PC-3 (cell line): ENCODE measurements at regions not wholly inside any gene's neighbourhood (a gene's known extent, or its start where the extent isn't known, plus 50 kb on each side); places are given as distances from the start of the nearest gene placed in this dataset.
"Not testable (repeated sequence)": the region's sequence is repeated elsewhere in the genome, so short reads cannot be mapped to it uniquely, and the experiment has no call there.

Source experiments
- ATAC-seq: fragments of 200-7000 bp; cut with Tn5 transposase; 2 replicates; pipeline ENCODE4 v1.9.1; 2020; ENCODE audit warnings: mild to moderate bottlenecking, moderate library complexity
- BruUV-seq: library from RNA; stranded (reverse); fragments of 400-500 nt; replicated peaks from 2 replicates; lab custom pipeline; 2021; lab: Mats Ljungman, UMichigan
- CTCF ChIA-PET: fragments of 300-600 bp; sonication (Branson Sonifier 250); formaldehyde crosslinking; loops from one replicate; lab custom pipeline; 2022; ENCODE audit warnings: antibody characterized with exemption; lab: Charles Lee
- POLR2A ChIA-PET: fragments of 300-600 bp; sonication (Branson Sonifier 250); formaldehyde crosslinking; loops from one replicate; lab custom pipeline; 2022; ENCODE audit warnings: antibody characterized with exemption; ENCODE audit not compliant: unreplicated experiment; lab: Charles Lee
- DNase-seq: peaks from one replicate; pipeline ENCODE4 v3.0.0-alpha.2; 2015
- H2AFZ ChIP-seq: fragments of 300-600 bp; sonication (generic); 2 replicates; pipeline ENCODE4 v1.6.0; 2016; ENCODE audit warnings: antibody characterized with exemption, low read length
- H3F3A ChIP-seq: fragments of 300-600 bp; sonication (generic); one replicate; pipeline ENCODE4 v1.6.0; 2017; ENCODE audit warnings: antibody characterized with exemption, low read length, control low read depth, mild to moderate bottlenecking; ENCODE audit not compliant: unreplicated experiment
- H3K27ac ChIP-seq: fragments of 300-600 bp; sonication (generic); 2 replicates; pipeline ENCODE4 v1.5.1; 2016; ENCODE audit warnings: mild to moderate bottlenecking, low read length
- H3K27me3 ChIP-seq: fragments of 300-600 bp; sonication (generic); 2 replicates; pipeline ENCODE4 v1.6.1; 2016; ENCODE audit warnings: low read length, mixed read lengths
- H3K36me3 ChIP-seq: fragments of 300-600 bp; sonication (generic); 2 replicates; pipeline ENCODE4 v1.6.1; 2016; ENCODE audit warnings: low read depth, mixed run types, low read length, mixed read lengths
- H3K4me1 ChIP-seq: fragments of 300-600 bp; sonication (generic); 2 replicates; pipeline ENCODE4 v1.5.1; 2016; ENCODE audit warnings: low read length; ENCODE audit not compliant: insufficient read depth
- H3K4me2 ChIP-seq: fragments of 300-600 bp; sonication (generic); 2 replicates; pipeline ENCODE4 v1.6.0; 2016; ENCODE audit warnings: low read length
- H3K4me3 ChIP-seq: fragments of 300-600 bp; sonication (generic); 2 replicates; pipeline ENCODE4 v1.5.1; 2016; ENCODE audit warnings: mild to moderate bottlenecking, low read length, mixed read lengths
- H3K79me2 ChIP-seq: fragments of 300-600 bp; sonication (generic); 2 replicates; pipeline ENCODE4 v1.6.1; 2017; ENCODE audit warnings: low read length, mixed read lengths
- H3K9ac ChIP-seq: fragments of 300-600 bp; sonication (generic); 2 replicates; pipeline ENCODE4 v1.6.0; 2016; ENCODE audit warnings: mild to moderate bottlenecking, low read length
- H3K9me2 ChIP-seq: fragments of 300-600 bp; sonication (generic); replicated peaks from 2 replicates; pipeline ENCODE4 v1.6.1; 2016; ENCODE audit warnings: mixed run types, low read length, mixed read lengths
- H3K9me3 ChIP-seq: fragments of 300-600 bp; sonication (generic); 2 replicates; pipeline ENCODE4 v1.6.1; 2016; ENCODE audit warnings: low read length, mixed read lengths
- H4K20me1 ChIP-seq: fragments of 300-600 bp; sonication (generic); 2 replicates; pipeline ENCODE4 v1.6.1; 2016; ENCODE audit warnings: low read length, mixed read lengths
- EZH2 ChIP-seq: fragments of 300-600 bp; sonication (generic); IDR thresholded peaks from one replicate; pipeline ENCODE4 v1.6.1; 2017; ENCODE audit warnings: antibody characterized with exemption, mild to moderate bottlenecking, low read length; ENCODE audit not compliant: unreplicated experiment
- EZH2phosphoT487 ChIP-seq: fragments of 300-600 bp; sonication (generic); IDR thresholded peaks from 2 replicates; pipeline ENCODE4 v1.6.1; 2018; ENCODE audit warnings: mild to moderate bottlenecking, antibody characterized with exemption, low read length, borderline replicate concordance
- intact Hi-C: fragments of 100-400 bp; cut with micrococcal nuclease; formaldehyde crosslinking; loops from 2 replicates; pipeline ENCODE4 v1.9.0; 2023
- TF ChIP-seq, protein P1 (sequence below): fragments of 300-600 bp; sonication (generic); conservative IDR thresholded peaks from 2 replicates; pipeline ENCODE4 v1.5.1; 2017; ENCODE audit warnings: antibody characterized with exemption, low read depth, mild to moderate bottlenecking, low read length

DNA sequence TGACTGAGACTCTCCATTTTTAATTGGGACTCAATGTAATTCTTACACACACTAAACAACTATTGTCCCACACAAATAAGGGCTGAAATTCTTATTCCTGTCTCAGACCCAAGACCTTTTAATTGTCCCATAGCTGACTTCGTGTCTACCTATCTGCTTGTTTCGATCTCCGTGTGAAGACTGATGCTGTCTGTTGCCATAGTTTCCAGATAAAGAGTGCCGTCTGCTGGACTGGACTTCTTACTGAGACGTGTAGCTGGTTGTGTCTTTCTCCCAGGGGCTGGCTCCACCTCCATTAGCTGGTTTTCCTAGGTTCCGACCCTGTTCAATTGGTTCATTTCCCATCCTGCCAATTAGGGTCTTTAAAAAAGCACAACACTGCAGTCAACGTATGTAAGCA, 235.3 kb upstream of the PLXNA2 start:
- Histone ChIP-seq H3K4me1 (peaks cover 7% of the 10 kb centered on the region), H3F3A (no peaks in the 10 kb centered on the region), H2AFZ (no peak overlapping the region), H3K36me3 (no peaks in the 10 kb centered on the region), H3K4me3 (no peak overlapping the region), H3K9me2 (no peaks in the 10 kb centered on the region), H3K79me2 (no peaks in the 10 kb centered on the region), H3K27ac (no peak overlapping the region), H3K4me2 (no peak overlapping the region), H3K9me3 (no peaks in the 10 kb centered on the region), H3K9ac (no peak overlapping the region), H3K27me3 (no peaks in the 10 kb centered on the region), H4K20me1 (no peaks in the 10 kb centered on the region)
- ChIA-PET CTCF (interaction anchor here (0.6 kb wide), 1 partner anchor 356 kb away, joined by 3 read pairs; no protein-coding TSS in a partner anchor), POLR2A (no interaction called here)
- DNase-seq (no peak), ATAC-seq (no peak)
- BruUV-seq: no TSS peak
- TF ChIP-seq EZH2phosphoT487: no peak
- TF ChIP-seq, protein P1, sequence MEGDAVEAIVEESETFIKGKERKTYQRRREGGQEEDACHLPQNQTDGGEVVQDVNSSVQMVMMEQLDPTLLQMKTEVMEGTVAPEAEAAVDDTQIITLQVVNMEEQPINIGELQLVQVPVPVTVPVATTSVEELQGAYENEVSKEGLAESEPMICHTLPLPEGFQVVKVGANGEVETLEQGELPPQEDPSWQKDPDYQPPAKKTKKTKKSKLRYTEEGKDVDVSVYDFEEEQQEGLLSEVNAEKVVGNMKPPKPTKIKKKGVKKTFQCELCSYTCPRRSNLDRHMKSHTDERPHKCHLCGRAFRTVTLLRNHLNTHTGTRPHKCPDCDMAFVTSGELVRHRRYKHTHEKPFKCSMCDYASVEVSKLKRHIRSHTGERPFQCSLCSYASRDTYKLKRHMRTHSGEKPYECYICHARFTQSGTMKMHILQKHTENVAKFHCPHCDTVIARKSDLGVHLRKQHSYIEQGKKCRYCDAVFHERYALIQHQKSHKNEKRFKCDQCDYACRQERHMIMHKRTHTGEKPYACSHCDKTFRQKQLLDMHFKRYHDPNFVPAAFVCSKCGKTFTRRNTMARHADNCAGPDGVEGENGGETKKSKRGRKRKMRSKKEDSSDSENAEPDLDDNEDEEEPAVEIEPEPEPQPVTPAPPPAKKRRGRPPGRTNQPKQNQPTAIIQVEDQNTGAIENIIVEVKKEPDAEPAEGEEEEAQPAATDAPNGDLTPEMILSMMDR: no peak
- TF ChIP-seq EZH2: no peak
- intact Hi-C loops: no loop called here

DNA sequence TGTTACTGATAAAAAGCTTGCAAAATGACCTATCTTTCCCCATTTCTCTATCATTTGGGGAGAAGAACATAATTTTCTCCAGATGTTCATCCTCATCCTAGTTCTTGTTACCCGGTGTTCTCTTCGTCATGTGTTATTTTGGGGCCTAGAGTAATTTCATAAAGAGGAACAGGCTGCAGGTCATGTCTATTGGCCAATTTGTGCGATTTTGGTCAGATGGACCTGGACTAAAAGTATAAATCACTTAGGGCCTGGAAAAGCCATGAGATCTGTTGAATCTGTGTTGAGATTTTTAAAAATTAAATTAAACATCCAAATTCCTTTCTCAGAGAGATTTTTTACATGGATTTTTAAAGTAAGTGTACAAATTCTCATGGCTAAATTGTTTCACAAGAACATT, 241.3 kb upstream of the PLXNA2 start:
- no peak overlapping the region for H3K4me3 ChIP-seq

DNA sequence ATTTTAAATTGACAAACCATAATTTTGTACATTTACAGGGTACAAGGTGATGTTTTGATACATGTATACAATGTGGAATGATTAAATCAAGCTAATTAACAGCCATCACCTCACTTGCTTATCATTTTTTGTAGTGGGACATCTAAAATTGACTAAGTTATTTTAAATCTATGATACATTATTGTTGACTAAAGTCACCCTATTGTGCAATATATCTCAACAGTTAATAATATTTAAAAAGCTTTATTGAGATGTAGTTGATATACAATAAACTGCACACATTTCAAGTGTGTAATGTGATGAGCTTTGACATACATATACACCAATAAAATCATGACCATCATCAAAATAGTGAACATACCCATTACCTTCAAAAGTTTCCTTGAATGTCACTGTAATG, 242.5 kb upstream of the PLXNA2 start:
- TF ChIP-seq, protein P1: no peak
- TF ChIP-seq EZH2 (no peak), EZH2phosphoT487 (no peak)
- no TSS peak for BruUV-seq
- H3K9ac ChIP-seq: no peak overlapping the region
- H3K9me3 ChIP-seq: no peaks in the 10 kb centered on the region
- no peaks in the 10 kb centered on the region for H3K4me1 ChIP-seq
- H2AFZ ChIP-seq: no peak overlapping the region
- no peak for ATAC-seq
- H3K9me2 ChIP-seq: no peaks in the 10 kb centered on the region
- no peaks in the 10 kb centered on the region for H3F3A ChIP-seq
- intact Hi-C loops: no loop called here
- no peaks in the 10 kb centered on the region for H3K36me3 ChIP-seq
- no peaks in the 10 kb centered on the region for H3K27me3 ChIP-seq
- H3K4me2 ChIP-seq: no peak overlapping the region
- H3K27ac ChIP-seq: no peak overlapping the region
- no peaks in the 10 kb centered on the region for H3K79me2 ChIP-seq
- ChIA-PET POLR2A (no interaction called here), CTCF (no interaction called here)
- DNase-seq: no peak
- H3K4me3 ChIP-seq: no peak overlapping the region
- no peaks in the 10 kb centered on the region for H4K20me1 ChIP-seq

More for the DNA sequence above, 241.3 kb upstream of the PLXNA2 start:
- no peaks in the 10 kb centered on the region for H4K20me1 ChIP-seq
- H3K4me2 ChIP-seq: no peak overlapping the region
- CTCF ChIA-PET: no interaction called here
- no TSS peak for BruUV-seq
- no peak overlapping the region for H3K27ac ChIP-seq
- POLR2A ChIA-PET: no interaction called here
- H3K9me2 ChIP-seq: no peaks in the 10 kb centered on the region
- H3K27me3 ChIP-seq: no peaks in the 10 kb centered on the region
- H3F3A ChIP-seq: no peaks in the 10 kb centered on the region
- no peak for TF ChIP-seq EZH2phosphoT487
- TF ChIP-seq, protein P1: no peak
- no peak for TF ChIP-seq EZH2
- no peaks in the 10 kb centered on the region for H3K36me3 ChIP-seq
- no peak for DNase-seq
- H3K4me1 ChIP-seq: no peaks in the 10 kb centered on the region
- no peaks in the 10 kb centered on the region for H3K9me3 ChIP-seq
- ATAC-seq: no peak
- no peak overlapping the region for H2AFZ ChIP-seq
- no peaks in the 10 kb centered on the region for H3K79me2 ChIP-seq
- H3K9ac ChIP-seq: no peak overlapping the region
- intact Hi-C loops: no loop called here

DNA sequence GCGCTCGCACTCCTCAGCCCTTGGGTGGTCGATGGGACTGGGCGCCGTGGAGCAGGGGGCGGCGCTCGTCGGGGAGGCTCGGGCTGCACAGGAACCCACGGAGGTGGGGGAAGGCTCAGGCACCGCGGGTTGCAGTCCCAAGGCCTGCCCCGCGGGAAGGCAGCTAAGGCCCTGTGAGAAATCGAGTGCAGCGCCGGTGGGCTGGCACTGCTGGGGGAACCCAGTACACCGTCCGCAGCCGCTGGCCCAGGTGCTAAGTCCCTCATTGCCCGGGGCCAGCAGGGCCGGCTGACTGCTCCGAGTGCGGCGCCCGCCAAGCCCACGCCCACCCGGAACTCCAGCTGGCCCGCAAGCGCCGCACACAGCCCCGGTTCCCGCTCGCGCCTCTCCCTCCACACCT, 244.2 kb upstream of the PLXNA2 start:
- H2AFZ ChIP-seq, H3K4me3 ChIP-seq, H3K27me3 ChIP-seq, POLR2A ChIA-PET, H3K27ac ChIP-seq, BruUV-seq, ATAC-seq, DNase-seq, H3K4me2 ChIP-seq, intact Hi-C loops, H3K4me1 ChIP-seq, H4K20me1 ChIP-seq, H3K79me2 ChIP-seq, H3K9me3 ChIP-seq, H3F3A ChIP-seq, H3K36me3 ChIP-seq, CTCF ChIA-PET, H3K9ac ChIP-seq, H3K9me2 ChIP-seq: not testable (repeated sequence)
